ENCODE measurements at regions not wholly inside any gene's neighbourhood (a gene's known extent, or its start where the extent isn't known, plus 50 kb on each side); places are given as distances from the start of the nearest gene placed in this dataset.
"Not testable (repeated sequence)": the region's sequence is repeated elsewhere in the genome, so short reads cannot be mapped to it uniquely, and the experiment has no call there.

GRCh38 chr4:174045829-174046228, 237.6 kb downstream of the FBXO8 start:
- H3K27me3 Mint-ChIP-seq; ATAC-seq (ENCODE audit: low read depth in 2 of 2); H3K4me1 Mint-ChIP-seq; H3K36me3 ChIP-seq (ENCODE audit: control insufficient read depth, insufficient read depth, low read length); H3K4me3 Mint-ChIP-seq; H3K4me3 ChIP-seq (ENCODE audit: low read depth, low read length); H3K27ac Mint-ChIP-seq; DNase-seq; H3K36me3 Mint-ChIP-seq; H3K9me3 Mint-ChIP-seq; H3K9me3 ChIP-seq (ENCODE audit: control insufficient read depth in 2 of 2, low read length in 2 of 2); H3K4me1 ChIP-seq (ENCODE audit: control insufficient read depth, insufficient read depth, low read length, poor library complexity, severe bottlenecking); H3K27ac ChIP-seq (ENCODE audit: insufficient read depth, low read length, poor library complexity, severe bottlenecking); H3K27me3 ChIP-seq (ENCODE audit: control insufficient read depth, insufficient read depth, low read length): not testable (repeated sequence)

DNA sequence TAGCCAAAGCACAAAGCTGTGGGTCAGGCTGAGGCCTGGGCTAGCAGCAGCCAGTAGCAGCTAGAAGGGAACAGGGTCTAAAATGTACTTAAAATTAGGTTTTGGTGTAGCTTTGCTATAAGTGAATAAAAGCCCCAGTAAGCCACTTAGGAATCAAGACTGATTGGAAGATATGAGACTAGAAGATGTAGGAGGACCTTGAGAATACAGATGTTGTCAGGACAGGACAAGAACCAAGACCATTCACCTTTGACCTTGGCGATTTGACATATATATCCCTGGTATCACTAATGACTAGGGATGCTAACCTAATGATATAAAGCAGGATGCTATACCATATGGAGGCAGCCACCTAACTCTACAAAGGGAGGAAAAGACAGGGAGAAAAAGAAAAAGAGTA, 238.1 kb downstream of the FBXO8 start:
- Mint-ChIP-seq H3K9me3 (peaks cover 0 to 2% (median 0%) of the 10 kb centered on the region in 7 donors), H3K27me3 (no peaks in the 10 kb centered on the region), H3K4me1 (no peaks in the 10 kb centered on the region), H3K4me3 (no peak overlapping the region), H3K36me3 (no peaks in the 10 kb centered on the region), H3K27ac (no peak overlapping the region)
- Histone ChIP-seq H3K27me3 (ENCODE audit: control insufficient read depth, insufficient read depth, low read length) (no peaks in the 10 kb centered on the region), H3K9me3 (ENCODE audit: control insufficient read depth in 2 of 2, low read length in 2 of 2) (no peaks in the 10 kb centered on the region), H3K27ac (ENCODE audit: insufficient read depth, low read length, poor library complexity, severe bottlenecking) (no peak overlapping the region), H3K36me3 (ENCODE audit: control insufficient read depth, insufficient read depth, low read length) (no peaks in the 10 kb centered on the region), H3K4me3 (ENCODE audit: low read depth, low read length) (no peak overlapping the region), H3K4me1 (ENCODE audit: control insufficient read depth, insufficient read depth, low read length, poor library complexity, severe bottlenecking) (no peaks in the 10 kb centered on the region)
- no peak for ATAC-seq (ENCODE audit: low read depth in 2 of 2)
- no peak for DNase-seq

- DNase-seq, result no peak
- Mint-ChIP-seq H3K4me1 (no peaks in the 10 kb centered on the region), H3K9me3 (peaks cover 0 to 3% (median 0%) of the 10 kb centered on the region in 7 donors), H3K36me3 (no peaks in the 10 kb centered on the region), H3K4me3 (no peak overlapping the region), H3K27ac (no peak overlapping the region), H3K27me3 (no peaks in the 10 kb centered on the region)
- ATAC-seq (ENCODE audit: low read depth in 2 of 2), result no peak
- H3K9me3 ChIP-seq (ENCODE audit: control insufficient read depth in 2 of 2, low read length in 2 of 2), result no peaks in the 10 kb centered on the region
- H3K27me3 ChIP-seq (ENCODE audit: control insufficient read depth, insufficient read depth, low read length), result no peaks in the 10 kb centered on the region
- H3K36me3 ChIP-seq (ENCODE audit: control insufficient read depth, insufficient read depth, low read length), result no peaks in the 10 kb centered on the region
- no peaks in the 10 kb centered on the region for H3K4me1 ChIP-seq (ENCODE audit: control insufficient read depth, insufficient read depth, low read length, poor library complexity, severe bottlenecking)
- no peak overlapping the region for H3K4me3 ChIP-seq (ENCODE audit: low read depth, low read length)
- H3K27ac ChIP-seq (ENCODE audit: insufficient read depth, low read length, poor library complexity, severe bottlenecking), result no peak overlapping the region
These were observed 241.8 kb downstream of the FBXO8 start for GRCh38 chr4:174041555-174042105.

- H3K4me3 Mint-ChIP-seq, result no peak overlapping the region
- DNase-seq (no peak), ATAC-seq (ENCODE audit: low read depth in 2 of 2) (no peak)
- H3K27me3 Mint-ChIP-seq, result no peaks in the 10 kb centered on the region
- H3K27ac Mint-ChIP-seq, result peak overlapping the region in 1 of 3 donors; percentile 49
- H3K4me1 Mint-ChIP-seq, result no peaks in the 10 kb centered on the region
- no peaks in the 10 kb centered on the region for H3K4me1 ChIP-seq (ENCODE audit: control insufficient read depth, insufficient read depth, low read length, poor library complexity, severe bottlenecking)
- no peaks in the 10 kb centered on the region for H3K9me3 ChIP-seq (ENCODE audit: control insufficient read depth in 2 of 2, low read length in 2 of 2)
- H3K36me3 Mint-ChIP-seq, result no peaks in the 10 kb centered on the region
- H3K4me3 ChIP-seq (ENCODE audit: low read depth, low read length), result no peak overlapping the region
- peaks cover 0 to 3% (median 0%) of the 10 kb centered on the region in 7 donors for H3K9me3 Mint-ChIP-seq
- no peaks in the 10 kb centered on the region for H3K36me3 ChIP-seq (ENCODE audit: control insufficient read depth, insufficient read depth, low read length)
- no peaks in the 10 kb centered on the region for H3K27me3 ChIP-seq (ENCODE audit: control insufficient read depth, insufficient read depth, low read length)
- no peak overlapping the region for H3K27ac ChIP-seq (ENCODE audit: insufficient read depth, low read length, poor library complexity, severe bottlenecking)
These were observed 243.2 kb downstream of the FBXO8 start for GRCh38 chr4:174040287-174040686.

- Histone ChIP-seq H3K27me3 (ENCODE audit: control insufficient read depth, insufficient read depth, low read length) (no peaks in the 10 kb centered on the region), H3K9me3 (ENCODE audit: control insufficient read depth in 2 of 2, low read length in 2 of 2) (no peaks in the 10 kb centered on the region), H3K4me3 (ENCODE audit: low read depth, low read length) (no peak overlapping the region), H3K27ac (ENCODE audit: insufficient read depth, low read length, poor library complexity, severe bottlenecking) (no peak overlapping the region), H3K4me1 (ENCODE audit: control insufficient read depth, insufficient read depth, low read length, poor library complexity, severe bottlenecking) (no peaks in the 10 kb centered on the region), H3K36me3 (ENCODE audit: control insufficient read depth, insufficient read depth, low read length) (no peaks in the 10 kb centered on the region)
- Mint-ChIP-seq H3K27me3 (no peaks in the 10 kb centered on the region), H3K4me1 (no peaks in the 10 kb centered on the region), H3K27ac (no peak overlapping the region), H3K36me3 (no peaks in the 10 kb centered on the region), H3K4me3 (no peak overlapping the region), H3K9me3 (peaks cover 0 to 3% (median 0%) of the 10 kb centered on the region in 7 donors)
- DNase-seq (no peak), ATAC-seq (ENCODE audit: low read depth in 2 of 2) (no peak)
These were observed 245.0 kb downstream of the FBXO8 start for GRCh38 chr4:174038481-174038880.

DNA sequence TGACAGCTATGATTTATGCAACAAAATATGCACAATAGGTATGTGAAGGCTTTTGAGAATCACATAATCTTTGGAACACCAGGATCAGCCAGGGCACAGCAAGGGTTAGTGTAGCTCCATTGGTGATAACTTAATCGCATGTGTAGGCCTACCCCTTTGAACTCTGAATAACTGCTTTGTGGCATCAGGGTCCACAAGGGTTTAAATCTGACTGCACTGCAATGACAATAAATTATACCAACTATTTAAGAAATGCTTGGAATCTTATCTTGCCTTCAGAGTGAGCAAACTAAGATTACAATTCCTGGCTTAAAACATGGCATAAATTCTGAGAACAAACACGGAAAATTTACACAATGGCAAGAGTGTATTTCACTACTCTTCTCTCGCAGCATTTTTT, 245.8 kb downstream of the FBXO8 start:
- Mint-ChIP-seq H3K4me3 (no peak overlapping the region), H3K27ac (no peak overlapping the region), H3K27me3 (no peaks in the 10 kb centered on the region), H3K4me1 (no peaks in the 10 kb centered on the region), H3K36me3 (no peaks in the 10 kb centered on the region), H3K9me3 (peaks cover 0 to 3% (median 0%) of the 10 kb centered on the region in 7 donors)
- Histone ChIP-seq H3K36me3 (ENCODE audit: control insufficient read depth, insufficient read depth, low read length) (no peaks in the 10 kb centered on the region), H3K27me3 (ENCODE audit: control insufficient read depth, insufficient read depth, low read length) (no peaks in the 10 kb centered on the region), H3K4me3 (ENCODE audit: low read depth, low read length) (no peak overlapping the region), H3K9me3 (ENCODE audit: control insufficient read depth in 2 of 2, low read length in 2 of 2) (no peaks in the 10 kb centered on the region), H3K4me1 (ENCODE audit: control insufficient read depth, insufficient read depth, low read length, poor library complexity, severe bottlenecking) (no peaks in the 10 kb centered on the region), H3K27ac (ENCODE audit: insufficient read depth, low read length, poor library complexity, severe bottlenecking) (no peak overlapping the region)
- ATAC-seq (ENCODE audit: low read depth in 2 of 2), result no peak
- DNase-seq, result no peak

GRCh38 chr4:174037049-174037448, 246.4 kb downstream of the FBXO8 start:
- Mint-ChIP-seq H3K27me3 (no peaks in the 10 kb centered on the region), H3K27ac (no peak overlapping the region), H3K4me3 (no peak overlapping the region), H3K9me3 (peaks cover 0 to 3% (median 0%) of the 10 kb centered on the region in 7 donors), H3K36me3 (no peaks in the 10 kb centered on the region), H3K4me1 (no peaks in the 10 kb centered on the region)
- Histone ChIP-seq H3K36me3 (ENCODE audit: control insufficient read depth, insufficient read depth, low read length) (no peaks in the 10 kb centered on the region), H3K27me3 (ENCODE audit: control insufficient read depth, insufficient read depth, low read length) (no peaks in the 10 kb centered on the region), H3K27ac (ENCODE audit: insufficient read depth, low read length, poor library complexity, severe bottlenecking) (no peak overlapping the region), H3K4me1 (ENCODE audit: control insufficient read depth, insufficient read depth, low read length, poor library complexity, severe bottlenecking) (no peaks in the 10 kb centered on the region), H3K9me3 (ENCODE audit: control insufficient read depth in 2 of 2, low read length in 2 of 2) (no peaks in the 10 kb centered on the region), H3K4me3 (ENCODE audit: low read depth, low read length) (no peak overlapping the region)
- DNase-seq (no peak), ATAC-seq (ENCODE audit: low read depth in 2 of 2) (no peak)

DNA sequence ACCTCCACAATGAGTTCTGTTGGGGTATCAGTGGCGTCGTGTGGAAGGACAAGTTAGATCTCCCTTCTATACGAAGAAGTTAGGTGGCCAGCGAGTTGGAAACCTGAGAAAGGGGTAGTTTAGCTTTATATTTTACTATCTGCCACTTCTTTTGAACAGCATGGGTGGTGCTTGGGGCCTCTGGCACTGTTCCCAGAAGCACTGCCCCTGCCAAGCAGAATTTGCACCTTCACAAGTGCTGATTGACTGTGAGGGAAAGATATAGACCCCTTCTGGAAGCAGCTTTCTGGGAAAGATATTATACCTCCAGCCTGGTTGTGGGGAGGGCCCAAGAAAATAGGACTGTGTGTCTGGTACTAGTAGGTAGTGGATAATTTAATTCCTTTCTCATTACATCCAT, 246.9 kb downstream of the FBXO8 start:
- no peak for ATAC-seq (ENCODE audit: low read depth in 2 of 2)
- H3K4me3 Mint-ChIP-seq, result no peak overlapping the region
- Histone ChIP-seq H3K27ac (ENCODE audit: insufficient read depth, low read length, poor library complexity, severe bottlenecking) (no peak overlapping the region), H3K4me1 (ENCODE audit: control insufficient read depth, insufficient read depth, low read length, poor library complexity, severe bottlenecking) (no peaks in the 10 kb centered on the region), H3K4me3 (ENCODE audit: low read depth, low read length) (no peak overlapping the region), H3K36me3 (ENCODE audit: control insufficient read depth, insufficient read depth, low read length) (no peaks in the 10 kb centered on the region), H3K9me3 (ENCODE audit: control insufficient read depth in 2 of 2, low read length in 2 of 2) (no peaks in the 10 kb centered on the region), H3K27me3 (ENCODE audit: control insufficient read depth, insufficient read depth, low read length) (no peaks in the 10 kb centered on the region)
- no peaks in the 10 kb centered on the region for H3K27me3 Mint-ChIP-seq
- no peak overlapping the region for H3K27ac Mint-ChIP-seq
- no peaks in the 10 kb centered on the region for H3K4me1 Mint-ChIP-seq
- no peaks in the 10 kb centered on the region for H3K36me3 Mint-ChIP-seq
- peaks cover 0 to 3% (median 0%) of the 10 kb centered on the region in 7 donors for H3K9me3 Mint-ChIP-seq
- DNase-seq, result no peak
